MM.1S (cell line): ENCODE measurements at regions not wholly inside any gene's neighbourhood (a gene's known extent, or its start where the extent isn't known, plus 50 kb on each side); places are given as distances from the start of the nearest gene placed in this dataset.
"Not testable (repeated sequence)": the region's sequence is repeated elsewhere in the genome, so short reads cannot be mapped to it uniquely, and the experiment has no call there.

Source experiments
- DNase-seq: peaks from one replicate; pipeline ENCODE4 v3.0.0-alpha.2; 2015
- H2AFZ ChIP-seq: fragments of 300-600 bp; sonication (generic); 2 replicates; pipeline ENCODE4 v1.6.0; 2016; ENCODE audit warnings: antibody characterized with exemption, low read length
- H3F3A ChIP-seq: fragments of 300-600 bp; sonication (generic); 2 replicates; pipeline ENCODE4 v1.6.1; 2016; ENCODE audit warnings: mild to moderate bottlenecking, antibody characterized with exemption, low read length, moderate library complexity, mixed read lengths; ENCODE audit not compliant: insufficient read depth
- H3K27ac ChIP-seq: fragments of 300-600 bp; sonication (generic); 2 replicates; pipeline ENCODE4 v1.5.1; 2016; ENCODE audit warnings: mild to moderate bottlenecking, low read length
- H3K27me3 ChIP-seq: fragments of 300-600 bp; sonication (generic); replicated peaks from 2 replicates; pipeline ENCODE4 v1.6.0; 2016; ENCODE audit warnings: low read length; ENCODE audit not compliant: insufficient read depth
- H3K36me3 ChIP-seq: fragments of 300-600 bp; sonication (generic); replicated peaks from 2 replicates; pipeline ENCODE4 v1.6.1; 2016; ENCODE audit warnings: mild to moderate bottlenecking, low read length, mixed read lengths; ENCODE audit not compliant: insufficient read depth
- H3K4me1 ChIP-seq: fragments of 300-600 bp; sonication (generic); 2 replicates; pipeline ENCODE4 v1.6.1; 2016; ENCODE audit warnings: low read length, mixed read lengths
- H3K4me2 ChIP-seq: fragments of 300-600 bp; sonication (generic); 2 replicates; pipeline ENCODE4 v1.6.0; 2016; ENCODE audit warnings: low read depth, low read length
- H3K4me3 ChIP-seq: fragments of 300-600 bp; sonication (generic); 2 replicates; pipeline ENCODE4 v1.5.1; 2016; ENCODE audit warnings: low read length, mixed read lengths
- H3K79me2 ChIP-seq: fragments of 300-600 bp; sonication (generic); 2 replicates; pipeline ENCODE4 v1.6.1; 2016; ENCODE audit warnings: mixed run types, low read length, mixed read lengths
- H3K9ac ChIP-seq: fragments of 300-600 bp; sonication (generic); 2 replicates; pipeline ENCODE4 v1.6.1; 2016; ENCODE audit warnings: low read length, mixed read lengths
- H3K9me2 ChIP-seq: fragments of 300-600 bp; sonication (generic); replicated peaks from 2 replicates; pipeline ENCODE4 v1.6.1; 2016; ENCODE audit warnings: mild to moderate bottlenecking, low read length, mixed read lengths; ENCODE audit not compliant: insufficient read depth
- H3K9me3 ChIP-seq: fragments of 300-600 bp; sonication (generic); replicated peaks from 2 replicates; pipeline ENCODE4 v1.6.1; 2016; ENCODE audit warnings: mild to moderate bottlenecking, low read length, mixed read lengths; ENCODE audit not compliant: insufficient read depth
- H4K20me1 ChIP-seq: fragments of 300-600 bp; sonication (generic); 2 replicates; pipeline ENCODE4 v1.6.1; 2016; ENCODE audit warnings: mild to moderate bottlenecking, low read length, moderate library complexity, mixed read lengths; ENCODE audit not compliant: insufficient read depth
- EZH2 ChIP-seq: fragments of 300-600 bp; sonication (generic); optimal IDR thresholded peaks from 2 replicates; pipeline ENCODE3; 2017; ENCODE audit warnings: low read depth, mild to moderate bottlenecking, antibody characterized with exemption, low read length, mixed read lengths
- EZH2phosphoT487 ChIP-seq: fragments of 300-600 bp; sonication (generic); IDR thresholded peaks from 2 replicates; pipeline ENCODE4 v1.6.1; 2018; ENCODE audit warnings: antibody characterized with exemption, low read length
- TF ChIP-seq, protein P1 (sequence below): fragments of 300-600 bp; sonication (generic); IDR thresholded peaks from 2 replicates; pipeline ENCODE4 v1.5.1; 2016; ENCODE audit warnings: antibody characterized with exemption, low read length, mixed read lengths

DNA sequence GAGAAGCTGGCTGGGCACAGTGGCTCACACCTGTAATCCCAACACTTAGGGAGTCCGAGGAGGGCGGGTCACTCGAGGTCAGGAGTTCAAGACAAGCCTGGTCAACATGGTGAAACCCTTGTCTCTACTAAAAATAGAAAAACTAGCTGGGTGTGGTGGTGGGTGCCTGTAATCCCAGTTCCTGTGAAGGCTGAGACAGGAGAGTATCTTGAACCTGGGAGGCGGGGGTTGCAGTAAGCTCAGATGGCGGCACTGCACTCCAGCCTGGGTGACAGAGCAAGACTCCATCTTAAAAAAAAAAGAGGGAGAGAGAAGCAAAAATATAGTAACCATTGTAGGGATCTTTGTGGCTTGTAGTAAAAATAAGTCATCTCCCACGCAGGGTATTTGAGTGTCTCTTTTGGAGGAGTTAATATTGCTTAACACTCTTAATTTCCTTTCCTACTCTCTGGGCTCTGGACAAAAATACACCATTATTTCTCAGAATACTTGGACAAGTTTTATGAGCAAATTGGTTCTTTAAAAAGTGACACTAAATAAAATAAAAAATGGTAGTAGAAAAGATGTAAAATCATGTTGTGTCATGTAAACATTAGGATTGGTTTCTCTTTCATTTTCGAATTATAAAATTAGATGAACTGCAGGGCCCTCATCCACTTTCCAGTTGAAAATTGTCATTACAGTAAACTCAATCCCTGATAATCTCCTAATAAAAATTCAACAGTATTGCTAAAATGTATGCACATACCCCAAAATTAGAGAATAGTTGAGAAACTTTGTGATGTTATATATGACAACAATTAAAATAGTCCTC lies 61.1 kb upstream of the C12orf71 start:
- H3K79me2 ChIP-seq = no peaks in the 10 kb centered on the region
- H3K9me2 ChIP-seq = no peaks in the 10 kb centered on the region
- peaks cover 34% of the 10 kb centered on the region for H3K4me1 ChIP-seq
- H3K9me3 ChIP-seq = no peaks in the 10 kb centered on the region
- H2AFZ ChIP-seq = peak overlapping the region; percentile 44
- H3K27ac ChIP-seq = peak overlapping the region; percentile 68
- no peaks in the 10 kb centered on the region for H4K20me1 ChIP-seq
- TF ChIP-seq, protein P1, sequence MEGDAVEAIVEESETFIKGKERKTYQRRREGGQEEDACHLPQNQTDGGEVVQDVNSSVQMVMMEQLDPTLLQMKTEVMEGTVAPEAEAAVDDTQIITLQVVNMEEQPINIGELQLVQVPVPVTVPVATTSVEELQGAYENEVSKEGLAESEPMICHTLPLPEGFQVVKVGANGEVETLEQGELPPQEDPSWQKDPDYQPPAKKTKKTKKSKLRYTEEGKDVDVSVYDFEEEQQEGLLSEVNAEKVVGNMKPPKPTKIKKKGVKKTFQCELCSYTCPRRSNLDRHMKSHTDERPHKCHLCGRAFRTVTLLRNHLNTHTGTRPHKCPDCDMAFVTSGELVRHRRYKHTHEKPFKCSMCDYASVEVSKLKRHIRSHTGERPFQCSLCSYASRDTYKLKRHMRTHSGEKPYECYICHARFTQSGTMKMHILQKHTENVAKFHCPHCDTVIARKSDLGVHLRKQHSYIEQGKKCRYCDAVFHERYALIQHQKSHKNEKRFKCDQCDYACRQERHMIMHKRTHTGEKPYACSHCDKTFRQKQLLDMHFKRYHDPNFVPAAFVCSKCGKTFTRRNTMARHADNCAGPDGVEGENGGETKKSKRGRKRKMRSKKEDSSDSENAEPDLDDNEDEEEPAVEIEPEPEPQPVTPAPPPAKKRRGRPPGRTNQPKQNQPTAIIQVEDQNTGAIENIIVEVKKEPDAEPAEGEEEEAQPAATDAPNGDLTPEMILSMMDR = no peak
- TF ChIP-seq EZH2 (no peak), EZH2phosphoT487 (no peak)
- H3K4me3 ChIP-seq = peak overlapping the region; percentile 35
- H3K36me3 ChIP-seq = no peaks in the 10 kb centered on the region
- peak; percentile 49 for DNase-seq
- peaks cover 29% of the 10 kb centered on the region for H3F3A ChIP-seq
- no peaks in the 10 kb centered on the region for H3K27me3 ChIP-seq
- peak overlapping the region; percentile 56 for H3K4me2 ChIP-seq
- peak overlapping the region; percentile 52 for H3K9ac ChIP-seq

DNA sequence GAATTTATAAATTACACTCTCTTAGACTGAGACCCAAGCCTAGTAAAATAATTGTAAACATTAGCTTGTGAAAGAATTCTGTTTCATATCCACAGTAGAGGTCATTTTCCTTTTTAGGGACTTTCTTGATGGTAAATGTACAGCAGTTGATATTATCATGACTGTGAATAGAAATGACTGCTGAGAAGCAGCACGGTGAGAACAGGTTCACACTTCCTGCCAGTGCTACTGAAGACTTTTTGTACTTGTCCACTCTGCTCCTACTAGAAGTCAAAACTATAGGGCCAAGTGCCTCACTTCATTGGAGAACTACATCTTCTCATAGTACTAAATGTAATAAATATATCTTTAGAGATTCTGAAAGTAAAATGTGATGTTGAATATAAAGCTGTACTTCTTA lies 63.3 kb upstream of the C12orf71 start:
- Histone ChIP-seq H3K4me2 (peak overlapping the region; percentile 34; the same call in 1 of the 2 replicates), H3K9ac (peak overlapping the region; percentile 10; the same call in 1 of the 2 replicates), H2AFZ (peak overlapping the region; percentile 32; the same call in 1 of the 2 replicates), H3K27ac (peak overlapping the region; percentile 58; the same call in 1 of the 2 replicates), H3F3A (peaks cover 48% of the 10 kb centered on the region), H3K4me1 (peaks cover 53% of the 10 kb centered on the region)
- H3K4me3 ChIP-seq, H3K36me3 ChIP-seq, H3K79me2 ChIP-seq, H4K20me1 ChIP-seq, H3K9me2 ChIP-seq, H3K27me3 ChIP-seq, H3K9me3 ChIP-seq: not testable (repeated sequence)
- peak; percentile 41 for DNase-seq

DNA sequence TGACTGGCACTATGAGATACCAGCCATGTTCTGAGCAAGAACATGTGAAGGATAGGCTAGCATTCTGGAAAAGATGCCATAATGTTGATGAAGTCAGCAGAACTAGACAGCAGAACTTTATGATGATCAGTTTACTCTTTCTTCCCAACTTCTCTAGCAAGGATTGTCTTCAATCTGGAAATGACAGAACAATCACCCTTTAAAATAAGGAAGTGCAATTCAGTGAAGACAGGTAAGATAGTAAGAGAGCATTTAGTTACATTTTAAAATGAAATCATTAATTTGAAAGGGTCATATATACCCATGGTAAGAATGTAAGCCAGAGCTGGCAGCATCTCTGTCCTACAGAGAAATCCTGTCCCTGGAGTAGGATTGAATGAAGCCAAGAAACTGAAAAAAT lies 66.0 kb upstream of the C12orf71 start:
- no peak for TF ChIP-seq EZH2
- TF ChIP-seq EZH2phosphoT487 = no peak
- TF ChIP-seq, protein P1 = no peak
- no peak overlapping the region; the same call in 1 of the 2 replicates for H2AFZ ChIP-seq
- H3K4me2 ChIP-seq = peak overlapping the region; percentile 85

DNA sequence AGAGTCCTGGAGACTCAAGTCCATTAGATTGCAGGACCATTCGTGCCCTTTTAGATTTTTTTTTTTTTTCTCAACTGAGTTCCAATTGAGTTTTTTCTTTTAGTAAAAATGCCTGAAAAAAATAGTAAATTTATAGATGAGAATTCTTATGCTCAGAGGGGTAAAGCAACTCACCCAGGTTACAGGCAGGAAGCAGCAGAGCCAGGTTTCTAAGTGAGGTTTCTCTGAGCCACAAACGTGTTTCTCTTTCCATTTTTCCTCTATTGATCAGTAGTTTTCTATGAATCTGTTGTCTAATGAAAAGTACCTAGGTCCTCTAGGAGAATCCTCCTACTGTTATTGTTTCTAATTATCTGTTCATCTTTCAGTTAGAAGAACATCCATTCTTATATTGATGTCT lies 66.4 kb upstream of the C12orf71 start:
- H4K20me1 ChIP-seq = no peaks in the 10 kb centered on the region
- peak; percentile 49 for DNase-seq
- H3K79me2 ChIP-seq = no peaks in the 10 kb centered on the region
- no peaks in the 10 kb centered on the region for H3K36me3 ChIP-seq
- H3K27me3 ChIP-seq = no peaks in the 10 kb centered on the region
- H3K4me2 ChIP-seq = peak overlapping the region; percentile 85
- H3K9ac ChIP-seq = peak overlapping the region; percentile 48
- H3K27ac ChIP-seq = peak overlapping the region; percentile 75
- peak overlapping the region; percentile 38 for H2AFZ ChIP-seq
- H3K9me2 ChIP-seq = no peaks in the 10 kb centered on the region
- TF ChIP-seq EZH2 (no peak), EZH2phosphoT487 (no peak)
- TF ChIP-seq, protein P1 = no peak
- H3K4me1 ChIP-seq = peaks cover 52% of the 10 kb centered on the region
- H3F3A ChIP-seq = peaks cover 37% of the 10 kb centered on the region
- H3K4me3 ChIP-seq = peak overlapping the region; percentile 45
- no peaks in the 10 kb centered on the region for H3K9me3 ChIP-seq

More for the DNA sequence above, 66.0 kb upstream of the C12orf71 start:
- Histone ChIP-seq H3F3A (peaks cover 38% of the 10 kb centered on the region), H3K27me3 (no peaks in the 10 kb centered on the region), H3K9ac (peak overlapping the region; percentile 48; the same call in 1 of the 2 replicates), H3K27ac (peak overlapping the region; percentile 75; the same call in 1 of the 2 replicates), H3K4me3 (no peak overlapping the region; the same call in 1 of the 2 replicates), H3K4me1 (peaks cover 55% of the 10 kb centered on the region), H3K36me3 (no peaks in the 10 kb centered on the region), H4K20me1 (no peaks in the 10 kb centered on the region), H3K9me3 (no peaks in the 10 kb centered on the region), H3K9me2 (no peaks in the 10 kb centered on the region), H3K79me2 (no peaks in the 10 kb centered on the region)
- no peak for DNase-seq
